A549 (cell line): ENCODE measurements at regions not wholly inside any gene's neighbourhood (a gene's known extent, or its start where the extent isn't known, plus 50 kb on each side); places are given as distances from the start of the nearest gene placed in this dataset.
"Not testable (repeated sequence)": the region's sequence is repeated elsewhere in the genome, so short reads cannot be mapped to it uniquely, and the experiment has no call there.

Experiments used
- ATAC-seq, 2 experiments: fragments of 200-7000 bp in 1 of 2; fragments of >200 bp in 1 of 2; cut with Nextera tagmentation in 1 of 2; cut with Tn5 transposase in 1 of 2; 3 replicates each; pipeline versions ENCODE4 v1.8.0 to v1.9.1; 2018 to 2020; ENCODE audit warnings: mild to moderate bottlenecking in 1 of 2, moderate library complexity in 1 of 2
- CTCF ChIA-PET: fragments of 300-600 bp; sonication (Branson Sonifier 250); formaldehyde crosslinking; extraction: SDS; loops from one replicate; lab custom pipeline; 2021; ENCODE audit warnings: antibody characterized with exemption, inconsistent platforms; lab: Yijun Ruan, JAX
- POLR2A ChIA-PET: fragments of 350-600 bp; formaldehyde crosslinking; extraction: SDS; loops from one replicate; lab custom pipeline; 2021; ENCODE audit warnings: antibody characterized with exemption, inconsistent platforms; lab: Yijun Ruan, JAX
- DNase-seq, 2 experiments: peaks; one replicate each; pipeline versions ENCODE4 v3.0.0 to v3.0.0-alpha.2; 2011 to 2016; ENCODE audit warnings: low read depth in 1 of 2, low spot score in 1 of 2
- FAIRE-seq: peaks from 2 replicates; lab custom pipeline; 2011; peaks lifted over from hg19 to GRCh38; lab: Jason Lieb, UNC
- H3K27ac ChIP-seq, 2 experiments: fragments of >200 bp; sonication (Bioruptor Twin); formaldehyde crosslinking; 3 replicates each; pipeline ENCODE4 v1.5.1; 2016 to 2017
- H3K4me1 ChIP-seq: fragments of >200 bp; sonication (Bioruptor Twin); formaldehyde crosslinking; 3 replicates; pipeline ENCODE4 v1.6.1; 2016
- H3K4me2 ChIP-seq: fragments of >200 bp; sonication (Bioruptor Twin); formaldehyde crosslinking; 3 replicates; pipeline ENCODE4 v1.6.1; 2016
- H3K4me3 ChIP-seq: fragments of >200 bp; sonication (Bioruptor Twin); formaldehyde crosslinking; 3 replicates; pipeline ENCODE4 v1.5.1; 2016
- H3K9me3 ChIP-seq: fragments of >200 bp; sonication (Bioruptor Twin); formaldehyde crosslinking; 3 replicates; pipeline ENCODE4 v1.6.1; 2016
- BHLHE40 ChIP-seq: IDR thresholded peaks from 2 replicates; pipeline ENCODE4 v1.6.1; 2012; ENCODE audit warnings: low read depth, low read length, inconsistent platforms
- CEBPB ChIP-seq, 2 experiments: fragments of >200 bp in 1 of 2; sonication (Bioruptor Twin) in 1 of 2; formaldehyde crosslinking in 1 of 2; IDR thresholded peaks; 2 replicates each; pipeline ENCODE4 v1.6.1; 2012 to 2016
- CHD4 ChIP-seq: fragments of 200-600 bp; sonication (generic); IDR thresholded peaks from 2 replicates; pipeline ENCODE4 v1.6.1; 2016; ENCODE audit warnings: antibody characterized with exemption, mild to moderate bottlenecking, borderline replicate concordance
- EHMT2 ChIP-seq: fragments of 200-600 bp; sonication (generic); IDR thresholded peaks from 2 replicates; pipeline ENCODE4 v1.6.1; 2016; ENCODE audit warnings: antibody characterized with exemption, low read depth, mild to moderate bottlenecking, moderate library complexity
- EP300 ChIP-seq, 2 experiments: fragments of >200 bp; sonication (Bioruptor Twin); formaldehyde crosslinking; IDR thresholded peaks; 2 replicates in 1 of 2; 3 replicates in 1 of 2; pipeline ENCODE4 v1.6.1; 2016 to 2017
- FOSL2 ChIP-seq, 2 experiments: fragments of 450-650 bp in 1 of 2; fragments of >200 bp in 1 of 2; sonication (Bioruptor Twin) in 1 of 2; formaldehyde crosslinking; IDR thresholded peaks; 2 replicates each; pipeline versions ENCODE4 v1.5.0 to v1.6.1; 2016 to 2020; ENCODE audit warnings: mild to moderate bottlenecking in 1 of 2, moderate library complexity in 1 of 2
- GATA3 ChIP-seq: IDR thresholded peaks from 2 replicates; pipeline ENCODE4 v1.6.1; 2012; ENCODE audit warnings: borderline replicate concordance
- KDM1A ChIP-seq: fragments of 200-600 bp; sonication (generic); IDR thresholded peaks from 2 replicates; pipeline ENCODE4 v1.6.1; 2016; ENCODE audit warnings: low read depth, mild to moderate bottlenecking
- MAFK ChIP-seq: fragments of 450-650 bp; IDR thresholded peaks from 2 replicates; pipeline ENCODE4 v1.6.1; 2014; ENCODE audit not compliant: partially characterized antibody
- MAZ ChIP-seq: fragments of 150-350 bp; IDR thresholded peaks from 2 replicates; pipeline ENCODE4 v1.6.1; 2014; ENCODE audit warnings: antibody characterized with exemption, low read depth, low read length, borderline replicate concordance
- NFE2L2 ChIP-seq: fragments of 150-350 bp; conservative IDR thresholded peaks from 2 replicates; pipeline ENCODE4 v1.6.1; 2014; ENCODE audit warnings: low read length
- NPAS2 ChIP-seq: fragments of 250-450 bp; sonication (Bioruptor Pico); IDR thresholded peaks from 2 replicates; pipeline ENCODE4 v1.8.0; 2022; ENCODE audit warnings: mild to moderate bottlenecking, moderate library complexity, borderline replicate concordance
- PBX3 ChIP-seq: IDR thresholded peaks from 2 replicates; pipeline ENCODE4 v1.6.1; 2012
- POLR2A ChIP-seq: IDR thresholded peaks from 2 replicates; pipeline ENCODE4 v1.6.1; 2012; ENCODE audit warnings: mild to moderate bottlenecking, low read length
- RAD21 ChIP-seq, 2 experiments: fragments of >200 bp in 1 of 2; sonication (Bioruptor Twin) in 1 of 2; formaldehyde crosslinking in 1 of 2; IDR thresholded peaks in 1 of 2; conservative IDR thresholded peaks in 1 of 2; 2 replicates in 1 of 2; 3 replicates in 1 of 2; pipeline ENCODE4 v1.6.1; 2012 to 2018; ENCODE audit warnings: inconsistent platforms in 1 of 2
- RARB ChIP-seq: fragments of 250-450 bp; sonication (Bioruptor Pico); IDR thresholded peaks from 2 replicates; pipeline ENCODE4 v1.8.0; 2021; ENCODE audit warnings: mild to moderate bottlenecking, moderate library complexity
- RCOR1 ChIP-seq: fragments of 150-350 bp; IDR thresholded peaks from 2 replicates; pipeline ENCODE4 v1.6.1; 2014; ENCODE audit warnings: antibody characterized with exemption, low read length, low read depth
- RFX5 ChIP-seq: fragments of 450-650 bp; IDR thresholded peaks from 2 replicates; pipeline ENCODE4 v1.7.1; 2014; ENCODE audit warnings: antibody characterized with exemption, mild to moderate bottlenecking, moderate library complexity
- SMC3 ChIP-seq: fragments of >200 bp; sonication (Bioruptor Twin); formaldehyde crosslinking; IDR thresholded peaks from 3 replicates; pipeline ENCODE4 v1.6.1; 2018; ENCODE audit warnings: inconsistent platforms
- SREBF2 ChIP-seq: fragments of 450-650 bp; IDR thresholded peaks from 2 replicates; pipeline ENCODE4 v1.6.1; 2014; ENCODE audit warnings: mild to moderate bottlenecking, moderate library complexity
- TFCP2L1 ChIP-seq: fragments of 250-450 bp; sonication (Bioruptor Pico); IDR thresholded peaks from 2 replicates; pipeline ENCODE4 v1.5.0; 2021; ENCODE audit warnings: mild to moderate bottlenecking
- USF2 ChIP-seq: fragments of 450-650 bp; IDR thresholded peaks from 2 replicates; pipeline ENCODE4 v1.6.1; 2014; ENCODE audit warnings: antibody characterized with exemption
- ZSCAN20 ChIP-seq: fragments of 250-450 bp; sonication (Bioruptor Pico); IDR thresholded peaks from 2 replicates; pipeline ENCODE4 v1.8.0; 2022; ENCODE audit warnings: mild to moderate bottlenecking, moderate library complexity
- WGBS: methylation state at CpG from one replicate; pipeline ENCODE4 v1.1.6; 2017; ENCODE audit errors: missing lambda C conversion rate; 5-methylcytosine and 5-hydroxymethylcytosine counted together

GRCh38 chr16:65572156-65572555, 450.3 kb upstream of the CDH11 start:
- ATAC-seq: no peak
- no peaks in the 10 kb centered on the region for H3K4me1 ChIP-seq
- H3K9me3 ChIP-seq: no peaks in the 10 kb centered on the region
- CTCF ChIA-PET: no interaction called here
- 32% methylated on average over 1 of the region's 1 CpG for WGBS
- no peak overlapping the region for H3K4me3 ChIP-seq
- H3K27ac ChIP-seq: no peak overlapping the region
- no peak overlapping the region for H3K4me2 ChIP-seq
- TF ChIP-seq KDM1A (no peak), ZSCAN20 (CRISPR knock-in tag) (no peak), RARB (no peak), POLR2A (no peak), MAFK (no peak), EHMT2 (no peak), TFCP2L1 (CRISPR knock-in tag) (no peak), RAD21 (conservative IDR thresholded peaks at IDR 0.05 in 1 of 2, IDR thresholded peaks at IDR 0.05 in 1 of 2) (no peak), BHLHE40 (no peak), CHD4 (no peak), FOSL2 (IDR thresholded peaks at IDR 0.05) (no peak), FOSL2 (CRISPR knock-in tag; IDR thresholded peaks at IDR 0.05) (no peak)
- no peak for DNase-seq
- no peak for FAIRE-seq
- POLR2A ChIA-PET: no interaction called here

- FAIRE-seq (no peak), ATAC-seq (no peak), DNase-seq (no peak)
- POLR2A ChIA-PET: no interaction called here
- no peak overlapping the region for H3K27ac ChIP-seq
- H3K4me1 ChIP-seq: no peaks in the 10 kb centered on the region
- H3K4me3 ChIP-seq: no peak overlapping the region
- 9% methylated on average over 1 of the region's 1 CpG for WGBS
- H3K4me2 ChIP-seq: no peak overlapping the region
- TF ChIP-seq RFX5: no peak
- CTCF ChIA-PET: no interaction called here
- no peaks in the 10 kb centered on the region for H3K9me3 ChIP-seq
These were observed 448.4 kb upstream of the CDH11 start for GRCh38 chr16:65570261-65570660.

- Histone ChIP-seq H3K4me1 (no peaks in the 10 kb centered on the region), H3K4me3 (no peak overlapping the region), H3K9me3 (no peaks in the 10 kb centered on the region; the same call in 2 of the 3 replicates), H3K4me2 (no peak overlapping the region), H3K27ac (no peak overlapping the region)
- FAIRE-seq: no peak
- no peak for DNase-seq
- TF ChIP-seq NPAS2 (CRISPR knock-in tag) (no peak), CEBPB (IDR thresholded peaks at IDR 0.05) (no peak), USF2 (no peak), RARB (no peak), SMC3 (no peak), RCOR1 (no peak), NFE2L2 (no peak), MAFK (no peak), PBX3 (no peak), FOSL2 (IDR thresholded peaks at IDR 0.05) (no peak), FOSL2 (CRISPR knock-in tag; IDR thresholded peaks at IDR 0.05) (no peak), GATA3 (no peak), MAZ (no peak), EP300 (IDR thresholded peaks at IDR 0.05) (no peak), SREBF2 (no peak)
- POLR2A ChIA-PET: no interaction called here
- no peak for ATAC-seq
- 7% methylated on average over 3 of the region's 3 CpGs for WGBS
- CTCF ChIA-PET: no interaction called here
These were observed 438.0 kb upstream of the CDH11 start for GRCh38 chr16:65559846-65560245.

GRCh38 chr16:65549689-65550088, 427.8 kb upstream of the CDH11 start:
- H3K27ac ChIP-seq, H3K4me3 ChIP-seq, H3K9me3 ChIP-seq, ATAC-seq, DNase-seq, H3K4me1 ChIP-seq, POLR2A ChIA-PET, CTCF ChIA-PET, H3K4me2 ChIP-seq: not testable (repeated sequence)
- WGBS: 3% methylated on average over 1 of the region's 1 CpG
- peak; percentile 32 for FAIRE-seq
